GM12865 (cell line): ENCODE measurements at regions not wholly inside any gene's neighbourhood (a gene's known extent, or its start where the extent isn't known, plus 50 kb on each side); places are given as distances from the start of the nearest gene placed in this dataset.

Experiments
- DNase-seq: peaks from one replicate; pipeline ENCODE4 v3.0.0; 2010; ENCODE audit warnings: low read depth
- H3K4me3 ChIP-seq: 2 replicates; pipeline ENCODE4 v1.5.1; 2011; ENCODE audit warnings: mild to moderate bottlenecking, low read depth, low read length, control low read depth
- TF ChIP-seq, protein P1 (sequence below): IDR thresholded peaks from 2 replicates; pipeline ENCODE4 v1.5.1; 2011; ENCODE audit warnings: low read length, control low read depth, low read depth, inconsistent platforms; ENCODE audit not compliant: insufficient read depth; ENCODE audit errors: missing control alignments

DNA sequence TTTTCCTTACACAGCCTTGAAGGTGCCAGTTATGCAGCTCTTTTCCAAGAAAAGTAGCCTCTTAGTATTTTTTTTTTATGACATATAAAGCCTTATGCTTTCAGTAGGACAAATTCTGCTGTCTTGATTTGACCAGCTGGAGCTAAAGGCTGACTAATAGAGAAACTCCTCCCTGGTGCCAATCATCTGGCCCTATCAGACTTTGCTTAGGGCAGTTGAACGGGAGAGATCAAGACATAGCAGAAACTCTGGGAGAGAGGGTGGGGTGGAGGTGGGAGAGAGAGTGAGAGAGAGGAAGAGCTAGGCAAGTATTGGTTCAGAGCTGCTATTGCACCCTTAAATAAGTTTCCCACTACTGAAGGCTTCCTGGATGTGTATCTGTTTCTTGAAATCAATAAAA lies 100.2 kb downstream of the SEC61B start:
- TF ChIP-seq, protein P1, sequence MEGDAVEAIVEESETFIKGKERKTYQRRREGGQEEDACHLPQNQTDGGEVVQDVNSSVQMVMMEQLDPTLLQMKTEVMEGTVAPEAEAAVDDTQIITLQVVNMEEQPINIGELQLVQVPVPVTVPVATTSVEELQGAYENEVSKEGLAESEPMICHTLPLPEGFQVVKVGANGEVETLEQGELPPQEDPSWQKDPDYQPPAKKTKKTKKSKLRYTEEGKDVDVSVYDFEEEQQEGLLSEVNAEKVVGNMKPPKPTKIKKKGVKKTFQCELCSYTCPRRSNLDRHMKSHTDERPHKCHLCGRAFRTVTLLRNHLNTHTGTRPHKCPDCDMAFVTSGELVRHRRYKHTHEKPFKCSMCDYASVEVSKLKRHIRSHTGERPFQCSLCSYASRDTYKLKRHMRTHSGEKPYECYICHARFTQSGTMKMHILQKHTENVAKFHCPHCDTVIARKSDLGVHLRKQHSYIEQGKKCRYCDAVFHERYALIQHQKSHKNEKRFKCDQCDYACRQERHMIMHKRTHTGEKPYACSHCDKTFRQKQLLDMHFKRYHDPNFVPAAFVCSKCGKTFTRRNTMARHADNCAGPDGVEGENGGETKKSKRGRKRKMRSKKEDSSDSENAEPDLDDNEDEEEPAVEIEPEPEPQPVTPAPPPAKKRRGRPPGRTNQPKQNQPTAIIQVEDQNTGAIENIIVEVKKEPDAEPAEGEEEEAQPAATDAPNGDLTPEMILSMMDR = no peak
- no peak overlapping the region for H3K4me3 ChIP-seq
- no peak for DNase-seq

DNA sequence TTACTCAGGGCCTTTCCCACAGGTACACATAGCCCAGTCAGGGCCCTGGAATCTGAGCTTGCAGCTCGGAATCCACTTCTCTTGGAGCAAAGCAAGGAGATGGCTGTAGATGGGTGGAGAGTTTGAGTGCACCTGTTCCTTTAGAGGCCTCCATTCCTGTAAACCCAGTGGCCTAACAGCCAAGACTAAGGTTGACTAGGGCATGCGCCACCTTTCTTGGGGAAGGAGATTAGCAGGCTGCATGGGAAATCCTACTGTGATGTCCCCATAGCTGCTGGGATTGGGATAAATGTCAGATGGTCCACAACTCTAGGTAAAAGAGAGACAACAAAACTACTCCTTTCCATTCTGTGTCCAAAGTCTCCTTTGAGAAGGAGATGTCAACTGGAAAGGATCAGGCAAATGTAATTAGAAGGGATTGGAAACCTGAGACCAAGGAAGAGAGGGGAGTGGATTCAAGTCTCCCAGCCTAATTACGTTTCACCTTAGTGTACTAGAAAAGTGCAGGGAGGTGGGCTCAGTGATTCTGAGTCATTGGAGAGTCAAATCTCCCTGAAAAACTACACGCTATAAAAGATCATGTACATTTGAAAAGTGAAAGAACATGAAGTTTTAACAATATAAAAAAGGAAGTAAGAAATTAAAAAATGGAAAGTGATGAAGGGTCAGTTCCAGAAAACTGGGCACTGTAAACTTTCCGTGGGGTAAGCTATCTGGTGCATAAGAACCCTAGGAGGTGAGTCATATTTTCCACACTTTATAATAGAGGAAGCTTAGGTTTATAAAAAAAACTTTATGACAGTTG lies 104.2 kb downstream of the SEC61B start:
- DNase-seq = no peak
- H3K4me3 ChIP-seq = no peak overlapping the region
- TF ChIP-seq, protein P1 = no peak

DNA sequence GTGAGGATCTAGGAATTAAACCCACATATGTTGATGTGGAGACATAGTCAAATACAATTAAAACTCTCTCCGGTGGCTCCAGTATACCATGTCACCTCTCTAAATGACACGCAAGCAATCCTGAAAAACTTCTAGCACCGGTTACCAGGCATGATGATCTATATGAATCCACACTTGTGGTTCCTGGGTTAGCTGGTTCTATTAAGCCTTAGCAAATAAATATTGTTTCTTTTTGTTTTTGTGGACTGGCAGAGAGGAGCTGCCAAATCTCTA lies 104.8 kb downstream of the SEC61B start:
- no peak overlapping the region for H3K4me3 ChIP-seq
- DNase-seq = no peak
- TF ChIP-seq, protein P1 = no peak

DNA sequence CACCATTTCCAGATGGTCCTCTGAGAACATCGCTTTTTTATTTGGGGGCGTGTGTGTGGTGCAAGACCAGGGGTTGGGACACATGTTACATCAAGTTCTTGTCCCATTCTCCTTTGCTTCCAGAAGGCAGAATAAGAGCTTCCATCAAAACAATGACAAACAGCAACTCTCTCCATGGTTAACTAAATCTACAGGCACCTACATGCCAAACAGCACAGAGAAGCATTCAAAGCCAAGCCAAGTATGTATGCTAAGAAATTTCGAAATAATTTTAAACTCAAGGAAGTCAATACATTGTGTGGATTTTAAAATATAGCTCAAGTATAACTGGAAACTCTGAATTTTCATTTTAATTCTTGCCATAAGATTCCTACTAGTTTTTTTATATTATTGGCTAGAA lies 105.6 kb downstream of the SEC61B start:
- no peak overlapping the region for H3K4me3 ChIP-seq
- TF ChIP-seq, protein P1 = no peak
- DNase-seq = no peak

DNA sequence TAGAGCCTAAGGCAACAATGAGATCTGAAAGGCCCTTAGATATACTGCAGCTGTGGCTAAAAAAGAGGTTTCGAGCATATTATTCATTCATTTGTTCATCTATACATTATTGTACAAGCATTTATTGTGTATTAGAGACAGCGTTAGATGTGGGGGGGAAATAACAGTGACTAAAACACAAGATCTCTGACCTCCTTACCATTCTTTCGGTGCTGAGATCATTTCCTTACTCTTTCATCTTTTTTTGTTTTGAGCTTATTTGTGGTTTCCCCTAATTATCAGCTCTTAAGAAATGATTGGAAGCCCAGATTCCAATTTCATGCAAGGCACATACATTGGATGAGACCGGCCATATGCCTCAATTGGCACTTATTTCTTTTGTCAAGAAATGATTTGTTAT lies 113.2 kb downstream of the SEC61B start:
- H3K4me3 ChIP-seq = no peak overlapping the region
- peak; percentile 16 for DNase-seq
- TF ChIP-seq, protein P1 = no peak

DNA sequence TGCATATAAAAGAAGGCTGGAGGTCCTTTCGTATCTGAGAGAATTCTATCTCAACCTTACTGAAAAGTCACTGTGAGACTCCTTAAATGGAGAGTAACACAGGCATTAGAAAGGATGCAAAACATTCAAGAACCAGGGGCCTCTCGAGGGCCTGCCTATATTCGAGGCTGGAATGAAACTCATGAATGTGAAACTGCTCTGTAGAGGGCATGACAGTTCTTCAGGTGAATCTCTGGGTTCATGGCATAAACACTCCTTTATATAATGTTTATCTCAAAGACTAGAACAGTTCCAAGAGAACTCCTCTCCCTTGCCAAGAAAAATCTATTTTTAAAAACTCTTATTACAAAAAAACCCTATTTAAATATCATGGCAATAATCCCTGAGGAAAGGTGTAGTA lies 113.9 kb downstream of the SEC61B start:
- TF ChIP-seq, protein P1 = no peak
- H3K4me3 ChIP-seq = no peak overlapping the region
- peak; percentile 18 for DNase-seq

DNA sequence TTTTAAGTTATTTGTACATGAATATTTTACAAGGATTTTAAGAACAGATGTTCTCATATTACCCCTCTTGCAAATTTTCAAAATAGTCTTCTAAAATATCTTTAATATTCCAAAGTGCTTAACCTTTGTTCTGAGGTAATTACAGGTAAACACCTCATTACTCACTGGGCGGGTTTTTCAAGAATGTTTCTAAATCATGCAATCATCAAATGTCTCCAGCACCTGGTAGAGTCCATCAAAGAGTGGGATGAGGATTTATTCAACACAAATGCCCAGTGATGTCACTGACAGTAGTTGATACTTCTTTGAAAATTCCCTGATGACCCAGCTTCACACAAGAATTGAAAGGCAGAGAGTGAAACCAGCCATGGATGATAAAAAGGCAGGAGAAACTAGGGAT lies 114.4 kb downstream of the SEC61B start:
- TF ChIP-seq, protein P1 = no peak
- DNase-seq = no peak

More for the DNA sequence above, 114.4 kb downstream of the SEC61B start:
- no peak overlapping the region for H3K4me3 ChIP-seq
